ENCODE measurements at regions not wholly inside any gene's neighbourhood (a gene's known extent, or its start where the extent isn't known, plus 50 kb on each side); places are given as distances from the start of the nearest gene placed in this dataset.

DNA sequence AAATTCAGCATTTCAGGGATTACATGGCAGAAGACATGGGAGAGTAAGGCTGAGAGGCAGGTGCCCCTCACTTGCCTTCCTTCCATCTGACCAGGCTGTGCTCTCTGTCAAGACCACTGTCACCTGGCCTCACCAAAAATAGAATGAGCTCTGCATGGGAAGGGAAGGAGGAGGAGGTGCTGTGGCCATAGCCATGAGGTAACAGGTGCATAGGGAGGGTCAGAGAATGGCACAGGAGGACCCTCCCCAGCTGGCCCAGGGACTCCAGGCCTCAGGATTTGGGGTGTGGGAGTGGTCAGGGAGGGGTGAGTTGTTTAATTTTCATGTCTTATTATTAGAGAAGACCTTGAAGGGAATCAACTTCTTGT lies 192.3 kb downstream of the FCRL5 start:
- H3K14ac ChIP-seq (ENCODE audit: low read length): no peak overlapping the region

DNA sequence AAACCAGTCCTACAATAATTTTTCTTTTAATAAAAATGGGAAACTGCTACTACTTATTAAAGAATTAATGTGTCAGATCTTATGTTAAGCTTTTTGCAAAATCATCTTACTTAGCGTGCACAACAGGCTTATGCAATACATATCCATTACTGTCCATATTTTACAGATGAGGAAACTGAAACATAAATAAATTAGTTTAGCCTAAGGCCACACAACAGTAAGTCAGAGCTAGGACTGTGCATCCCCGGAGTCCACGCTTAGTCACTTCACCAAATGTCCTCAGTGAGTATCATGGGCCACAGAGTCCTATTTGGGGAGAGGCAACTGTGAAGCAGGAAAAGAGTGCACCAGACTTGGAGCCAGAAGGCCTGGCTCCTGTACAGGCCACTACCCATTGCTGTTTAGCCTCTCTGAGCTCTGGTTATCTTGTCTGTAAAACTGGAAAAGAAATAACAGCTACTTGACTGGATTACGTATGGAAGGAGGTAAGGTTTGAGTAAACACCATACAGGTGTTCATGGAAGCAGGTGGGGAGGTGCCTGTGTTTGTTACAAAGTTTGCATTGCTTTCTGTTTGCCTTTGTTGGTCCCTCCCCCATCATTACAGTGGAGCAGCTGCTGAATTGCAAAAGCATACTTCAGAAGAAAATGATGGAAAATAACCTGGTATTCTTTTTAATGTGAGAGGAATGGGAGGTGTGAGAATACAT lies 192.8 kb downstream of the FCRL5 start:
- DNase-seq: peak in 1 of 2 donors; percentile 53
- H4K91ac ChIP-seq (ENCODE audit: low read depth, low read length): no peak overlapping the region
- H3K4me3 ChIP-seq (ENCODE audit: low read depth, low read length): no peak overlapping the region
- H3K9ac ChIP-seq (ENCODE audit: low read length): no peak overlapping the region
- no peaks in the 10 kb centered on the region for H3K4me1 ChIP-seq (ENCODE audit: control insufficient read depth in 1 of 2, insufficient read depth in 2 of 2, low read length in 2 of 2)
- no peak overlapping the region for H2BK5ac ChIP-seq (ENCODE audit: low read depth, low read length, poor library complexity)
- H2BK120ac ChIP-seq (ENCODE audit: insufficient read depth, low read length, poor library complexity): no peak overlapping the region
- H3K79me1 ChIP-seq (ENCODE audit: low read length): no peaks in the 10 kb centered on the region
- H3K4ac ChIP-seq (ENCODE audit: low read depth, low read length): no peak overlapping the region
- no CpG with 5 or more reads among the region's 4 CpGs for WGBS (ENCODE audit: extremely low coverage, insufficient coverage, insufficient read length)
- H2BK12ac ChIP-seq (ENCODE audit: low read length): no peak overlapping the region
- no peak overlapping the region for H3K14ac ChIP-seq (ENCODE audit: low read length)
- no peaks in the 10 kb centered on the region for H3K9me3 ChIP-seq (ENCODE audit: insufficient read depth, low read depth, low read length)
- no peak overlapping the region for H4K12ac ChIP-seq (ENCODE audit: low read depth, low read length)
- no peaks in the 10 kb centered on the region for H3K79me2 ChIP-seq (ENCODE audit: control insufficient read depth, insufficient read depth, low read length, poor library complexity)
- H2AFZ ChIP-seq (ENCODE audit: insufficient read depth, low read length, poor library complexity): no peak overlapping the region
- H3K18ac ChIP-seq (ENCODE audit: low read length): no peak overlapping the region
- H3K36me3 ChIP-seq (ENCODE audit: control insufficient read depth in 1 of 2, insufficient read depth in 2 of 2, low read length in 2 of 2): no peaks in the 10 kb centered on the region
- H4K8ac ChIP-seq (ENCODE audit: low read depth, low read length): no peak overlapping the region
- H3K4me2 ChIP-seq (ENCODE audit: low read length): no peak overlapping the region
- no peak overlapping the region for H3K27ac ChIP-seq (ENCODE audit: low read depth, low read length)
- no peak overlapping the region for H3K23ac ChIP-seq (ENCODE audit: low read length)
- no peaks in the 10 kb centered on the region for H3K27me3 ChIP-seq (ENCODE audit: insufficient read depth, low read length)
- H2AK5ac ChIP-seq (ENCODE audit: low read length): no peak overlapping the region

More for the DNA sequence above, 192.3 kb downstream of the FCRL5 start:
- H3K23ac ChIP-seq (ENCODE audit: low read length): no peak overlapping the region
- H2BK12ac ChIP-seq (ENCODE audit: low read length): no peak overlapping the region
- H3K4me1 ChIP-seq (ENCODE audit: control insufficient read depth in 1 of 2, insufficient read depth in 2 of 2, low read length in 2 of 2): no peaks in the 10 kb centered on the region
- H4K12ac ChIP-seq (ENCODE audit: low read depth, low read length): no peak overlapping the region
- no peak overlapping the region for H3K4me3 ChIP-seq (ENCODE audit: low read depth, low read length)
- no peaks in the 10 kb centered on the region for H3K27me3 ChIP-seq (ENCODE audit: insufficient read depth, low read length)
- H2BK5ac ChIP-seq (ENCODE audit: low read depth, low read length, poor library complexity): no peak overlapping the region
- no peak overlapping the region for H4K8ac ChIP-seq (ENCODE audit: low read depth, low read length)
- H2BK120ac ChIP-seq (ENCODE audit: insufficient read depth, low read length, poor library complexity): no peak overlapping the region
- no peaks in the 10 kb centered on the region for H3K79me2 ChIP-seq (ENCODE audit: control insufficient read depth, insufficient read depth, low read length, poor library complexity)
- H3K27ac ChIP-seq (ENCODE audit: low read depth, low read length): no peak overlapping the region
- no peaks in the 10 kb centered on the region for H3K9me3 ChIP-seq (ENCODE audit: insufficient read depth, low read depth, low read length)
- no peak overlapping the region for H2AK5ac ChIP-seq (ENCODE audit: low read length)
- H3K36me3 ChIP-seq (ENCODE audit: control insufficient read depth in 1 of 2, insufficient read depth in 2 of 2, low read length in 2 of 2): no peaks in the 10 kb centered on the region
- H3K4me2 ChIP-seq (ENCODE audit: low read length): no peak overlapping the region
- H3K79me1 ChIP-seq (ENCODE audit: low read length): no peaks in the 10 kb centered on the region
- no peak overlapping the region for H4K91ac ChIP-seq (ENCODE audit: low read depth, low read length)
- H3K4ac ChIP-seq (ENCODE audit: low read depth, low read length): no peak overlapping the region
- no peak overlapping the region for H3K18ac ChIP-seq (ENCODE audit: low read length)
- no peak overlapping the region for H2AFZ ChIP-seq (ENCODE audit: insufficient read depth, low read length, poor library complexity)
- H3K9ac ChIP-seq (ENCODE audit: low read length): no peak overlapping the region
- no peak for DNase-seq

DNA sequence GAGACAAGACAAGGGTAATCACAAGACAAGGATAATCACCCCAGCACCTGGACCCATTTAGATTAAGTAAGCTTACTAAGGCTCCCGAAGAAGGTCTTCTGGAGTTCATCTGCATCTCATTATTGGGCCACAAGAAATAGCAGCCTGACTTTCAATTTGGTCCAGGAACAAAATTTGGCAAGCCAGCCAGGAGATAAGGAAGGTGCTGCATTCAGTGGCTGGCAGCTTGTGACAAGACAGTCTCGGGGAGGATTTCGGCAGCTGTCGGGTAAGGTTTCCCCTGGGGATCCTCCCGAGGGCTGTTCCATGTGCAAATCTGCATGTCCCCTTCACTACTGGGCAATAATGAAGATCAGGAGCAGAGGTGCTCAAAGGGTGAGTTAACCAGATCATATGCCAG lies 195.2 kb downstream of the FCRL5 start:
- no CpG with 5 or more reads among the region's 5 CpGs for WGBS (ENCODE audit: extremely low coverage, insufficient coverage, insufficient read length)
- H3K27ac ChIP-seq (ENCODE audit: low read depth, low read length): no peak overlapping the region

DNA sequence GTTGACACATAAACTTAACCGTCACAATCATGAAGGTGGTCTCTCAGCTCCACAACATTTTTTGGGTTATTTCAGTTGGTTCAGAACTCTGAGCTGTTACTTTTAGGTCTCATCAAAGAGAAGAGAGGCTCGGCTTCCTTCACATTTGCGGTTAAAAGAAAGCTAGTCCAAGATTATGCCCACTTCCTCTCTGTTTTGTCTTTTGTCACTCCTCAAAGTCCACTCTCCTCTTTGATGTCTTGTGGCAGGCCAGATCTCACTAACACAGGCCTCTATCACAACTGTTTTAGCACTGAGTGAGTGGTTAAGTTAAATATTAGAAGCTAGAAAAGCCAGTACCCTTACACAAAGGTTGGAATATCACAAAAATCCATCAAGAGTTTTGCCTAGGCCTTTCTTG lies 195.7 kb downstream of the FCRL5 start:
- Histone ChIP-seq H3K27ac (ENCODE audit: low read depth, low read length) (no peak overlapping the region), H2BK120ac (ENCODE audit: insufficient read depth, low read length, poor library complexity) (no peak overlapping the region), H4K12ac (ENCODE audit: low read depth, low read length) (no peak overlapping the region), H3K4me2 (ENCODE audit: low read length) (no peak overlapping the region), H2AK5ac (ENCODE audit: low read length) (no peak overlapping the region), H3K9ac (ENCODE audit: low read length) (no peak overlapping the region), H3K79me1 (ENCODE audit: low read length) (no peaks in the 10 kb centered on the region), H2AFZ (ENCODE audit: insufficient read depth, low read length, poor library complexity) (no peak overlapping the region), H3K36me3 (ENCODE audit: control insufficient read depth in 1 of 2, insufficient read depth in 2 of 2, low read length in 2 of 2) (no peaks in the 10 kb centered on the region), H2BK5ac (ENCODE audit: low read depth, low read length, poor library complexity) (no peak overlapping the region), H3K27me3 (ENCODE audit: insufficient read depth, low read length) (no peaks in the 10 kb centered on the region), H3K9me3 (ENCODE audit: insufficient read depth, low read depth, low read length) (no peaks in the 10 kb centered on the region), H4K91ac (ENCODE audit: low read depth, low read length) (no peak overlapping the region), H3K4me3 (ENCODE audit: low read depth, low read length) (no peak overlapping the region), H3K4me1 (ENCODE audit: control insufficient read depth in 1 of 2, insufficient read depth in 2 of 2, low read length in 2 of 2) (no peaks in the 10 kb centered on the region), H3K23ac (ENCODE audit: low read length) (no peak overlapping the region), H3K4ac (ENCODE audit: low read depth, low read length) (no peak overlapping the region), H3K79me2 (ENCODE audit: control insufficient read depth, insufficient read depth, low read length, poor library complexity) (no peaks in the 10 kb centered on the region), H2BK12ac (ENCODE audit: low read length) (no peak overlapping the region), H3K14ac (ENCODE audit: low read length) (no peak overlapping the region), H3K18ac (ENCODE audit: low read length) (no peak overlapping the region), H4K8ac (ENCODE audit: low read depth, low read length) (no peak overlapping the region)
- DNase-seq: no peak
- WGBS (ENCODE audit: extremely low coverage, insufficient coverage, insufficient read length): no CpG with 5 or more reads among the region's 3 CpGs

More for the DNA sequence above, 195.2 kb downstream of the FCRL5 start:
- Histone ChIP-seq H3K36me3 (ENCODE audit: control insufficient read depth in 1 of 2, insufficient read depth in 2 of 2, low read length in 2 of 2) (no peaks in the 10 kb centered on the region), H3K4me1 (ENCODE audit: control insufficient read depth in 1 of 2, insufficient read depth in 2 of 2, low read length in 2 of 2) (no peaks in the 10 kb centered on the region), H3K79me2 (ENCODE audit: control insufficient read depth, insufficient read depth, low read length, poor library complexity) (no peaks in the 10 kb centered on the region), H3K4me2 (ENCODE audit: low read length) (no peak overlapping the region), H2AFZ (ENCODE audit: insufficient read depth, low read length, poor library complexity) (no peak overlapping the region), H3K27me3 (ENCODE audit: insufficient read depth, low read length) (no peaks in the 10 kb centered on the region), H3K4me3 (ENCODE audit: low read depth, low read length) (no peak overlapping the region), H3K9ac (ENCODE audit: low read length) (no peak overlapping the region), H2AK5ac (ENCODE audit: low read length) (no peak overlapping the region), H4K8ac (ENCODE audit: low read depth, low read length) (no peak overlapping the region), H3K79me1 (ENCODE audit: low read length) (no peaks in the 10 kb centered on the region), H2BK12ac (ENCODE audit: low read length) (no peak overlapping the region), H4K12ac (ENCODE audit: low read depth, low read length) (no peak overlapping the region), H3K18ac (ENCODE audit: low read length) (no peak overlapping the region), H3K14ac (ENCODE audit: low read length) (no peak overlapping the region), H2BK5ac (ENCODE audit: low read depth, low read length, poor library complexity) (no peak overlapping the region), H3K23ac (ENCODE audit: low read length) (no peak overlapping the region), H2BK120ac (ENCODE audit: insufficient read depth, low read length, poor library complexity) (no peak overlapping the region), H3K9me3 (ENCODE audit: insufficient read depth, low read depth, low read length) (no peaks in the 10 kb centered on the region), H3K4ac (ENCODE audit: low read depth, low read length) (no peak overlapping the region), H4K91ac (ENCODE audit: low read depth, low read length) (no peak overlapping the region)
- DNase-seq: no peak
